NCI-H2081 (cell line): ENCODE measurements at regions not wholly inside any gene's neighbourhood (a gene's known extent, or its start where the extent isn't known, plus 50 kb on each side); places are given as distances from the start of the nearest gene placed in this dataset.
A peak's percentile ranks its signal among the peaks of the same experiment; 100 is the strongest.
"Not testable (repeated sequence)": the region's sequence is repeated elsewhere in the genome, so short reads cannot be mapped to it uniquely, and the experiment has no call there.

Experiments used
- DNase-seq, 2 experiments: peaks; one replicate each; lab custom pipeline; 2025; lab: John Stamatoyannopoulos, UW

- DNase-seq: no peak
These were observed 287.6 kb upstream of the SGCG start for GRCh38 chr13:22893204-22893603.

- DNase-seq: no peak
These were observed 287.0 kb upstream of the SGCG start for GRCh38 chr13:22893777-22894176.

- DNase-seq: no peak
These were observed 283.0 kb upstream of the SGCG start for GRCh38 chr13:22897571-22898314.

GRCh38 chr13:22900416-22900951, 280.3 kb upstream of the SGCG start:
- not testable (repeated sequence) for DNase-seq

GRCh38 chr13:22903301-22903700, 277.5 kb upstream of the SGCG start:
- no peak for DNase-seq

- DNase-seq: no peak
These were observed 276.9 kb upstream of the SGCG start for GRCh38 chr13:22903925-22904324.

GRCh38 chr13:22915442-22916082, 265.2 kb upstream of the SGCG start:
- peak; percentile 61 to 71 for DNase-seq

- peak in 1 of 2 experiments; percentile 11 for DNase-seq
These were observed 264.5 kb upstream of the SGCG start for GRCh38 chr13:22916276-22916675.

- no peak for DNase-seq
These were observed 254.7 kb upstream of the SGCG start for GRCh38 chr13:22925881-22926747.

GRCh38 chr13:22926748-22927400, 253.9 kb upstream of the SGCG start:
- no peak for DNase-seq

- not testable (repeated sequence) for DNase-seq
These were observed 252.9 kb upstream of the SGCG start for GRCh38 chr13:22927845-22928244.

GRCh38 chr13:22929381-22930126, 251.2 kb upstream of the SGCG start:
- DNase-seq: no peak

GRCh38 chr13:22931576-22931975, 249.2 kb upstream of the SGCG start:
- no peak for DNase-seq

- DNase-seq: not testable (repeated sequence)
These were observed 248.0 kb upstream of the SGCG start for GRCh38 chr13:22932632-22933412.

GRCh38 chr13:22933571-22934181, 247.1 kb upstream of the SGCG start:
- no peak for DNase-seq

- no peak for DNase-seq
These were observed 245.8 kb upstream of the SGCG start for GRCh38 chr13:22934744-22935523.

GRCh38 chr13:22936228-22936627, 244.6 kb upstream of the SGCG start:
- no peak for DNase-seq

GRCh38 chr13:22937241-22937640, 243.5 kb upstream of the SGCG start:
- DNase-seq: no peak

- DNase-seq: no peak
These were observed 242.8 kb upstream of the SGCG start for GRCh38 chr13:22937953-22938352.
